ENCODE measurements at regions not wholly inside any gene's neighbourhood (a gene's known extent, or its start where the extent isn't known, plus 50 kb on each side); places are given as distances from the start of the nearest gene placed in this dataset.

- DNase-seq (ENCODE audit: low read depth, low spot score) = no peak
- H3K4me1 ChIP-seq (ENCODE audit: control insufficient read depth, extremely low read depth, insufficient read depth, low read length) = no peaks in the 10 kb centered on the region
- H3K36me3 ChIP-seq (ENCODE audit: control insufficient read depth in 2 of 2, extremely low read depth in 1 of 2, insufficient read depth in 2 of 2, low read length in 2 of 2) = no peaks in the 10 kb centered on the region
- no peak overlapping the region for H3K4me3 ChIP-seq (replicated peaks in 1 of 3; ENCODE audit: insufficient read depth in 1 of 3, low read depth in 1 of 3, low read length in 3 of 3)
- no peaks in the 10 kb centered on the region for H3K9me1 ChIP-seq (replicated peaks; ENCODE audit: control insufficient read depth, extremely low read depth, insufficient read depth, low read length)
- H3K4me2 ChIP-seq (ENCODE audit: insufficient read depth, low read length) = no peak overlapping the region
- no peaks in the 10 kb centered on the region for H3K27me3 ChIP-seq (ENCODE audit: control insufficient read depth in 2 of 2, insufficient read depth in 2 of 2, low read length in 2 of 2)
- CTCF ChIA-PET = no interaction called here
- H3K27ac ChIP-seq (ENCODE audit: insufficient read depth, low read depth, low read length) = no peak overlapping the region
- H2AFZ ChIP-seq (ENCODE audit: low read depth, low read length) = no peak overlapping the region
- intact Hi-C loops (cut with micrococcal nuclease) (no loop called here), dilution Hi-C loops (cut with MboI; ENCODE audit: extremely low pct_ligation_motif_present, low sequenced_read_pairs) (no loop called here)
- no peaks in the 10 kb centered on the region for H3K79me2 ChIP-seq (ENCODE audit: control insufficient read depth, insufficient read depth, low read length)
- POLR2A ChIA-PET = no interaction called here
- TF ChIP-seq FOS (IDR thresholded peaks at IDR 0.05; ENCODE audit: borderline replicate concordance, insufficient read depth, low read length) = no peak
- TF ChIP-seq GATA2 (IDR thresholded peaks at IDR 0.05; ENCODE audit: insufficient read depth, insufficient read length, low read depth, low read length) = no peak
- FAIRE-seq = no peak
- peaks cover 4% of the 10 kb centered on the region for H3K9me3 ChIP-seq (replicated peaks; ENCODE audit: control insufficient read depth, insufficient read depth, low read length)
- no peaks in the 10 kb centered on the region for H4K20me1 ChIP-seq (replicated peaks; ENCODE audit: control insufficient read depth, extremely low read depth, insufficient read depth, low read length)
- no peak overlapping the region for H3K9ac ChIP-seq (replicated peaks; ENCODE audit: extremely low read depth, insufficient read depth, low read length)
- no TSS peak for BruUV-seq (replicated peaks)
These were observed 1200.5 kb downstream of the SI start for GRCh38 chr3:163877805-163878204.

GRCh38 chr3:163863146-163863545 is 1215.2 kb downstream of the SI start:
- no peak overlapping the region for H3K27ac ChIP-seq (ENCODE audit: insufficient read depth, low read depth, low read length)
- no peak overlapping the region for H3K4me3 ChIP-seq (replicated peaks in 1 of 3; ENCODE audit: insufficient read depth in 1 of 3, low read depth in 1 of 3, low read length in 3 of 3)
- no TSS peak for BruUV-seq (replicated peaks)
- H3K9ac ChIP-seq (replicated peaks; ENCODE audit: extremely low read depth, insufficient read depth, low read length) = no peak overlapping the region
- dilution Hi-C loops (cut with MboI; ENCODE audit: extremely low pct_ligation_motif_present, low sequenced_read_pairs) (no loop called here), intact Hi-C loops (cut with micrococcal nuclease) (no loop called here)
- TF ChIP-seq POLR2AphosphoS5 (IDR thresholded peaks at IDR 0.05; ENCODE audit: insufficient read depth, low read depth, low read length) (no peak), MYC (IDR thresholded peaks at IDR 0.05; ENCODE audit: low read depth, low read length) (no peak), GATA2 (IDR thresholded peaks at IDR 0.05; ENCODE audit: insufficient read depth, insufficient read length, low read depth, low read length) (no peak), EZH2 (IDR thresholded peaks at IDR 0.05; ENCODE audit: borderline replicate concordance, low read depth, low read length, severe bottlenecking) (no peak), MAX (IDR thresholded peaks at IDR 0.05; ENCODE audit: insufficient read depth, insufficient read length) (no peak), POLR2A (IDR thresholded peaks at IDR 0.05; ENCODE audit: low read depth, low read length) (no peak), JUN (IDR thresholded peaks at IDR 0.05; ENCODE audit: borderline replicate concordance, insufficient read depth, insufficient read length, low read depth) (no peak), FOS (IDR thresholded peaks at IDR 0.05; ENCODE audit: borderline replicate concordance, insufficient read depth, low read length) (no peak)
- TF ChIP-seq, protein P1, sequence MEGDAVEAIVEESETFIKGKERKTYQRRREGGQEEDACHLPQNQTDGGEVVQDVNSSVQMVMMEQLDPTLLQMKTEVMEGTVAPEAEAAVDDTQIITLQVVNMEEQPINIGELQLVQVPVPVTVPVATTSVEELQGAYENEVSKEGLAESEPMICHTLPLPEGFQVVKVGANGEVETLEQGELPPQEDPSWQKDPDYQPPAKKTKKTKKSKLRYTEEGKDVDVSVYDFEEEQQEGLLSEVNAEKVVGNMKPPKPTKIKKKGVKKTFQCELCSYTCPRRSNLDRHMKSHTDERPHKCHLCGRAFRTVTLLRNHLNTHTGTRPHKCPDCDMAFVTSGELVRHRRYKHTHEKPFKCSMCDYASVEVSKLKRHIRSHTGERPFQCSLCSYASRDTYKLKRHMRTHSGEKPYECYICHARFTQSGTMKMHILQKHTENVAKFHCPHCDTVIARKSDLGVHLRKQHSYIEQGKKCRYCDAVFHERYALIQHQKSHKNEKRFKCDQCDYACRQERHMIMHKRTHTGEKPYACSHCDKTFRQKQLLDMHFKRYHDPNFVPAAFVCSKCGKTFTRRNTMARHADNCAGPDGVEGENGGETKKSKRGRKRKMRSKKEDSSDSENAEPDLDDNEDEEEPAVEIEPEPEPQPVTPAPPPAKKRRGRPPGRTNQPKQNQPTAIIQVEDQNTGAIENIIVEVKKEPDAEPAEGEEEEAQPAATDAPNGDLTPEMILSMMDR (IDR thresholded peaks at IDR 0.05; ENCODE audit: extremely low read depth in 1 of 2, insufficient read depth in 1 of 2, low read depth in 1 of 2, low read length in 2 of 2) = no peak
- H3K27me3 ChIP-seq (ENCODE audit: control insufficient read depth in 2 of 2, insufficient read depth in 2 of 2, low read length in 2 of 2) = no peaks in the 10 kb centered on the region
- ChIA-PET POLR2A (no interaction called here), CTCF (no interaction called here)
- FAIRE-seq (no peak), DNase-seq (ENCODE audit: low read depth, low spot score) (no peak)
- H3K9me3 ChIP-seq (replicated peaks; ENCODE audit: control insufficient read depth, insufficient read depth, low read length) = peaks cover 2% of the 10 kb centered on the region
- no peaks in the 10 kb centered on the region for H3K36me3 ChIP-seq (ENCODE audit: control insufficient read depth in 2 of 2, extremely low read depth in 1 of 2, insufficient read depth in 2 of 2, low read length in 2 of 2)
- H3K79me2 ChIP-seq (ENCODE audit: control insufficient read depth, insufficient read depth, low read length) = no peaks in the 10 kb centered on the region
- no peaks in the 10 kb centered on the region for H4K20me1 ChIP-seq (replicated peaks; ENCODE audit: control insufficient read depth, extremely low read depth, insufficient read depth, low read length)
- no peaks in the 10 kb centered on the region for H3K4me1 ChIP-seq (ENCODE audit: control insufficient read depth, extremely low read depth, insufficient read depth, low read length)
- no peak overlapping the region for H3K4me2 ChIP-seq (ENCODE audit: insufficient read depth, low read length)
- H3K9me1 ChIP-seq (replicated peaks; ENCODE audit: control insufficient read depth, extremely low read depth, insufficient read depth, low read length) = no peaks in the 10 kb centered on the region
- no peak overlapping the region for H2AFZ ChIP-seq (ENCODE audit: low read depth, low read length)

Measured in endothelial cell of umbilical vein (primary cell).